Fibroblast of skin of right quadriceps (primary cell): ENCODE measurements at regions not wholly inside any gene's neighbourhood (a gene's known extent, or its start where the extent isn't known, plus 50 kb on each side); places are given as distances from the start of the nearest gene placed in this dataset.

ENCODE experiments used
- DNase-seq: peaks from one replicate; pipeline ENCODE4 v3.0.0-alpha.2; 2013

- DNase-seq = no peak
Observed at GRCh38 chr2:14923820-14924580, 291.5 kb downstream of the LRATD1 start.

- no peak for DNase-seq
Observed at GRCh38 chr2:14925471-14925870, 293.0 kb downstream of the LRATD1 start.

GRCh38 chr2:14927021-14927564 is 294.6 kb downstream of the LRATD1 start:
- no peak for DNase-seq

DNA sequence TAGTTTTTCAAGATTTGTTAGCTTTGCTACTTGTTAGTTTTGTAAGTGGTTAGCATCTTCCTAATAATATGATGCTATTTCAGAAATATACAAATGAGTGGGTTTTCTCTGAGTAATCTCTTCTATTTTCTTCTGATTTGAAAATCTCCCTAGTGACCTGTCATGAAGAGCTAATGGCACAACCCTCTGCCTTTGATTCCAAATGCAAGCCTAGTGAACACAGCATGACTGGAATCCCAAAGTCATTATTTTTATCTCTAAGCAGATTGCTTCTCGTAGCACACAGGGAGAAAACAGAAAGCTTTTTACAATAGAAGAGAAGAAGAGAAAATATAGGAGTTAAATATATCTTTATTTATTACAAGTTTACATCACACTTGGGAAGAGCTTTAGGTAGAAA is 295.5 kb downstream of the LRATD1 start:
- no peak for DNase-seq

DNA sequence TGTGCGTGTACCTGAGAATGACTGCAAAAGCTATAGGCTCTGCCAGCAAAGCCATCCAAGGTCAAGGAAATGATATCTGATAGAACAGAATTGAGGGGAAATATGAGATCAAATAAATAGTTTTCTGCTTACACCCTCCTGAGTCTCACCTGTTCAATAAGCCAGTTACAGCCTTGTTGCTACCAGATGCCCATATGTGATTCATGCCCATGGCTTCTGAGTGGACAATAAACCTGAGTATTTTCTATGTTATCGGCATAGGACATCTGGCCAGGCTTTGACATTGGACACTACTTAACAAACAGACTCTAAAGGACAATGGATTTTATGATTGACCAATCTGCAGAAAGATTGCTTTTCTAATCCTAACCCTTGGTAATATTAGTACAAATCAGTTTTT is 297.9 kb downstream of the LRATD1 start:
- DNase-seq = no peak

DNA sequence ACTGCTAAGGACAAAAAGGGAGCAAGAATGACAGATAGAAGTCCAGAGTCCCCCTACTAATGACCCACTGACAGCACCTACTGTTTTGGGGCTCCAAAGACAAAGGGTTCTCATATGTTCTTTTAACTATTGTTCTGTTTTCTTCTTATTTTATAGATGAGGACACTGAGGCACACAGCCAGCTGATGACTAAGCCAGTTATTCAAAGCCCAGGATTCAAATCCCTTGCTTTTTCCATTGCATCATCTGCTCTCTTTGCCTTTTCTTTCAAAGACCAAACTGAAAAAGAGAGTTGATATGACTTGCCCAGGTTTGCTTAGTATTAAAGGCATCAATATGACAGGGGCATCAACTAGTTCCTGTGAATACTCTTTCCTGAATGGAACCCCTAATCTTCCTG is 299.8 kb downstream of the LRATD1 start:
- peak; percentile 21 for DNase-seq

GRCh38 chr2:14933753-14934152 is 301.2 kb downstream of the LRATD1 start:
- no peak for DNase-seq

DNA sequence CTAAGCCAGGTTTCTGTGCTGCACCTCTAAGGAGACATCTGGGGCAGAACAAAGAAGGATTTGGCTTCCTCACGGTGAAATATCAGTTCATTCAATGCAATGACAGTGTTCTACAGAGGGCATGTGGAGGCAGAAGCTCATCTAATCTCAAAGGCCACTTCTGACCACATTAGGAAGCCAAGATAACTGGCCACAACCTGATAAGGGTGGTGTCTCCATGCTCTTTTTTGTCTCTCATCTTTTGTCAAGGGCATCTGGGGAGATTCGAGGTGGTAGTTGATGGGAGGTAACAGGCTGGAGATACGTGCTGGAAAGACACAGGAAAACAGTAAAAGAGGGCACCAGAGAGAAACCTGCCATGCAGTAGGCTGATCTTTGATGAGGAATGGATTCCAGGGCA is 303.9 kb downstream of the LRATD1 start:
- DNase-seq = no peak

GRCh38 chr2:14937336-14937735 is 304.8 kb downstream of the LRATD1 start:
- no peak for DNase-seq

DNA sequence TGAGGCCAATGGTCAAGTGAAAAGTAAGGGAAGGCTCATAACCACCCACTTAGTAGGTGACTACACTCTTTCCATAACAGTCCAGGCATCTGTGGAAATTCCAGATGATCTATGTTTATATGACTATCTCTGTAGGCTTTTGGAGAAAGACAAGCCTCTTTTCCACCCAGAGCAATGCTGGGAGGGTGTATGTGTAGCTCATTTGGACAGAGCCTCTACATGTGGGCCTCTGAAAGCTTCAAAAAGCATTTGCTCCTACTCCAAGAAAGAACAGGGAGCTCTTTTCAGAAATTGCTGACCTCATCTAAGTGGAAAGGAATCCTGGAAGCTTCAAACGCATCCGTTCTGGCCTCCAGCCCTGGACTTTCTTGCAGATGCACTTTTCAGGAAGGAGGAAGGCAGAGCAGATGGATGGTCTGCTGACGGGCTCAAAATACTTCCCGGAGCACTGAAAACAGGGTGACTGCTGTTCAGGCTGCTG is 308.7 kb downstream of the LRATD1 start:
- peak; percentile 26 for DNase-seq

- no peak for DNase-seq
Observed at GRCh38 chr2:14942987-14943386, 310.5 kb downstream of the LRATD1 start.

- DNase-seq = peak; percentile 45
Observed at GRCh38 chr2:14944562-14945346, 312.2 kb downstream of the LRATD1 start.

DNA sequence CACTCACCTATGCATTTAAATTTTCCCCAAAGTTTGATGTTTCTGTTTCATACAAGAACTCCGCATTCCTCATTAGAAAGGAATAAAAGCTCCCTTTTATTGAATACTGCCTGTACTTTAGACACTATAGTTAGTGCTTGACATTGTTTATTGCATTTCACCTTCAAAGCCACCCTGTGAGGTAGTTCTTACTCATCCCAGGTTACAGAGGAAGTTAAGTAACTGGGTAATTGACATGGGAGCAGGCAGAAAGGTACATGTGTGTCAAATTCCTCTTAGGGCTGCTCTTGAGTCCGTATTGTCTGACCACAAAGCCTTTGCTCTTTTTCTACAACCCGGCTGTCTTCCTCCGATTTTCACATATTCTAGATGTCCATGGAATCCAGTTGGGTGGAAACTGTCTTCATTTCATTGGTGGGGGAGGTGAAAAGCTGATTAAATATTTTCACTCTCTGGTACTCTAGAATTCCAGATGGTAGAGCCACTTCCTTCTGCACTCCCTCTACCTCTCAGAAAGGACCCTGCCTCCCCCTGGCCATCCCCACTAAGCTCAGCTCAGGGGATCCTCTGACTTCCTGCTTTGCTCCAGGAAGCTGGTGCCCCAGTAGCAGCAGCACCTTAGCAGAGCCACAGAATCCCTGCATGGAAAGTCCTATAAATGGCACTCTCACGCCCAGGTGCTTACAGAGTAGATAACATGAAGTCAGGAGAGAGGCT is 319.2 kb downstream of the LRATD1 start:
- DNase-seq = no peak

- no peak for DNase-seq
Observed at GRCh38 chr2:14952400-14952963, 320.0 kb downstream of the LRATD1 start.

DNA sequence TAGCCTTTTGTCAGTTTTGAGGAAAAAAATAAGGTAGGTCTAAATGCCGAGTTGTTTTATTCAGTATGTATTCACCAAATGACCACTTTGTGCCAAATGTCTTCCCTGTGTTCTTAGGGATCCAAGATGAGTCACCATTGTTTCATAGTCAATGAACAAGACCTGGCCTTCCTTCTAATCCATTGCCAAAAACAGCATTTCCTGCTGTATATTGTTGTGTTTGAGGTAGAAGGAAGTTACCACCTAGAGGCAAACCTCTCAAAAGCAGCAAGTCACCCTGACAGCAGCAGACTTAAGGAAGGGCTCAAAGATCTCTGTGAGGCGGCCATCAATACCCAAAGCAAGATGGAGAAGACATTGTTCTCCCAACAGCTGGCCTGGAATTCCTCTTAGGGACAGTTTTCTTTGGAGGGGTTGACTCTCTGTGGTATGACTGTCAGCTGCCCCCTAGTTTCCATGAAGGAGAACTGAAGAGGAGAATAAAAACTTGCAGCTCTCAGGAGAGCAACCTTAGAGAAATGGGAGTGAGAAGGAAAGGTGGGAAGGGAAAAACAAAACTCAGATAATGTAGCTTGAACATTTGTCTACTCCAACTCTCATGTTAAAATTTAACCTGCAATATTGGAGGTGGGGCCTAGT is 328.3 kb downstream of the LRATD1 start:
- DNase-seq = no peak

GRCh38 chr2:14967729-14968128 is 335.2 kb downstream of the LRATD1 start:
- no peak for DNase-seq

DNA sequence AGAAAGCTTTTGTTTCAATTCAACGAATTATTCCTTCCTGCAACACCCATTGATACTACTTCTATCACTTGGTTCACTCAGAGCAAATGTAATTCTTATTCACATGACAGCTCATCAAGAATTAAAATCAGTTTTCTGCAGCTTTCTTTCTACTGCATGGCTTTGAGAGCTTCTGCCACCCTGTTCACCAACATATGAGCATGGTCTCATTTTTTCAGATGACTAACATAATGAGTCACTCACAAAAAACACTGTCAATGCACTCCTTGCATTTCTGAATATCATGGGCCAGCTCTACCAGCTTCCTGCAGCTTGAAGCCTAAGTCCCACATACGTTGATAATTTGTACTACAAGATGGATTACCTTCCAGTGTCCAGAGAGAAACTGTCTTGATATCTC is 342.9 kb downstream of the LRATD1 start:
- peak; percentile 62 for DNase-seq

- DNase-seq = no peak
Observed at GRCh38 chr2:14977021-14977420, 344.5 kb downstream of the LRATD1 start.

GRCh38 chr2:14978845-14979244 is 346.3 kb downstream of the LRATD1 start:
- peak; percentile 50 for DNase-seq

DNA sequence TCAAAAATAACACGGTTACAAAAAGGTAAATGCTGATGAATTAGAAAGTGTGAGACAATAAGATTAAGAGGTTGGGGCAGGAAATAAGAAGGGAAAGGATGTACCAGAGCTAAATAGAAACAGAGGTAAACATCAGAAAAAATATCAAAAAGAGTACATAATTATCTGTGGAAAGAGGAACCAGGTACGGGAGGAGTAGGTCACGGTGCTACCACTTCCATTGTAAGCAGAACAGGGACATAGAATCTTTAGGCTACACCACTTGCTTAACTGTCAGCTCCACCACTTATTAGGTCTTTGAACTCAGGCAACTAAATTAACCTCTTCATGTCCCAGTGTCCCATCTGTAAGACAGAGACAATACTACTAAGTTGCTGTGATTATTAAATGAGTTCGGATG is 350.3 kb downstream of the LRATD1 start:
- DNase-seq = no peak

- DNase-seq = no peak
Observed at GRCh38 chr2:14988600-14988999, 356.1 kb downstream of the LRATD1 start.

DNA sequence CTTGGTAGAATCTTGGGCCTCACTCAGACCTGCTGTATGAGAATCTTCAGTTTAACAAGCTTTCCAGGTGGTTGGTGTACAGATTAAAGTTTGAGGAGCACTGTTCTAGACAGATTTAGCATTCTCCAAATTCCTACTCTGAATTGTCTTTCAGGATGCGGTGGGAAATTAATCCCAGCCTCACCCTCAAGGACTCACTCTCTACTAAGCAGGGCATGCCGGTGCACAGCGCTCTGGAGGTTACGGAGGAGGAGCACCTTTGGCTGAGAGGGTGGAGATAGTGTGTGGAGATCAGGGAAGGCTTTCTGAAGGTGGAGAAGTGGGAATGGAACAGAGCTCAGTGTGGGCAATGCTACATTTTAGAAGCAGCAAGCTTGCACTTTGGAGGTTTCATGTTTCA is 359.2 kb downstream of the LRATD1 start:
- no peak for DNase-seq
